ENCODE measurements at regions not wholly inside any gene's neighbourhood (a gene's known extent, or its start where the extent isn't known, plus 50 kb on each side); places are given as distances from the start of the nearest gene placed in this dataset.

DNA sequence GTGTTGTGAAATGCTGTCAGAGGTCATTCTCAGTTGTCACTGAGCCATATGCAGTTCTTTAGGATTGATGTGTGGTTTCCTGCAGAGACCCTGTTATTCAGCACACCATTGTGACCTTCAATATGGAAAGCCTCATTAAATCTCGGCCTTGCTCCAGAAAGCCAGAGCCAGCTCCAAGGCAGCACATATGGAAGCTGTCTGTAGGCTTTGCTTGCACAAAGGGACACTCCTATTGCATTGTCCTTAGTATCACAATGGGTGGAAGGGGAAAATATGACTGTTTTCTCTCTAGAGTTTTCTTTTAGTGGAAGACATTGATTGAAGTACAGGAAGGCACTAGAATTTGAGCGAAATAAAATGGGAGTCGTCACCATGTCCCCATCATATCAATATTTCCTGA lies 179.0 kb downstream of the CEP135 start:
- H3K27ac ChIP-seq (ENCODE audit: low read depth, low read length): no peak overlapping the region
- H3K4me1 ChIP-seq (ENCODE audit: control insufficient read depth in 1 of 2, insufficient read depth in 2 of 2, low read length in 2 of 2): peaks cover 5 to 17% of the 10 kb centered on the region in 2 experiments; a peak in 3 of 4 replicates
- POLR2A ChIA-PET: no interaction called here
- CTCF ChIA-PET: no interaction called here
- H2AFZ ChIP-seq (ENCODE audit: low read depth, low read length, poor library complexity, severe bottlenecking): no peak overlapping the region
- DNase-seq (ENCODE audit: low read depth, low spot score): no peak
- no peak overlapping the region for H3K9ac ChIP-seq (ENCODE audit: low read length)
- H3K4me2 ChIP-seq (ENCODE audit: low read length): no peak overlapping the region
- H3K36me3 ChIP-seq (ENCODE audit: control insufficient read depth in 1 of 2, insufficient read depth in 2 of 2, low read length in 2 of 2): no peaks in the 10 kb centered on the region
- no peaks in the 10 kb centered on the region for H3K79me2 ChIP-seq (ENCODE audit: insufficient read depth, low read length)
- no peak for ATAC-seq
- intact Hi-C loops (cut with micrococcal nuclease): loop anchor here (10.0 kb wide), 1 partner anchor 163 kb away; no protein-coding TSS in a partner anchor
- RAD21 ChIA-PET (ENCODE audit: low non-redundant PET in 1 of 2, low total read pairs in 2 of 2, uncharacterized antibody in 2 of 2, unreplicated experiment in 2 of 2): no interaction called here
- TF ChIP-seq, protein P1, sequence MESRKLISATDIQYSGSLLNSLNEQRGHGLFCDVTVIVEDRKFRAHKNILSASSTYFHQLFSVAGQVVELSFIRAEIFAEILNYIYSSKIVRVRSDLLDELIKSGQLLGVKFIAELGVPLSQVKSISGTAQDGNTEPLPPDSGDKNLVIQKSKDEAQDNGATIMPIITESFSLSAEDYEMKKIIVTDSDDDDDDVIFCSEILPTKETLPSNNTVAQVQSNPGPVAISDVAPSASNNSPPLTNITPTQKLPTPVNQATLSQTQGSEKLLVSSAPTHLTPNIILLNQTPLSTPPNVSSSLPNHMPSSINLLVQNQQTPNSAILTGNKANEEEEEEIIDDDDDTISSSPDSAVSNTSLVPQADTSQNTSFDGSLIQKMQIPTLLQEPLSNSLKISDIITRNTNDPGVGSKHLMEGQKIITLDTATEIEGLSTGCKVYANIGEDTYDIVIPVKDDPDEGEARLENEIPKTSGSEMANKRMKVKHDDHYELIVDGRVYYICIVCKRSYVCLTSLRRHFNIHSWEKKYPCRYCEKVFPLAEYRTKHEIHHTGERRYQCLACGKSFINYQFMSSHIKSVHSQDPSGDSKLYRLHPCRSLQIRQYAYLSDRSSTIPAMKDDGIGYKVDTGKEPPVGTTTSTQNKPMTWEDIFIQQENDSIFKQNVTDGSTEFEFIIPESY (IDR thresholded peaks at IDR 0.05; ENCODE audit: extremely low read depth, insufficient replicate concordance, low read length): no peak
- TF ChIP-seq EZH2phosphoT487 (IDR thresholded peaks at IDR 0.05; ENCODE audit: borderline replicate concordance) (no peak), ELF1 (IDR thresholded peaks at IDR 0.05; ENCODE audit: borderline replicate concordance, low read depth) (no peak), POLR2A (IDR thresholded peaks at IDR 0.05; ENCODE audit: borderline replicate concordance, extremely low read depth, insufficient read depth, insufficient read length) (no peak), SP1 (IDR thresholded peaks at IDR 0.05; ENCODE audit: low read depth) (no peak)
- TF ChIP-seq, protein P2, sequence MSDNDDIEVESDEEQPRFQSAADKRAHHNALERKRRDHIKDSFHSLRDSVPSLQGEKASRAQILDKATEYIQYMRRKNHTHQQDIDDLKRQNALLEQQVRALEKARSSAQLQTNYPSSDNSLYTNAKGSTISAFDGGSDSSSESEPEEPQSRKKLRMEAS (IDR thresholded peaks at IDR 0.05): no peak
- no peak overlapping the region for H3K4me3 ChIP-seq (replicated peaks in 1 of 2; ENCODE audit: low read depth in 1 of 2, low read length in 2 of 2)
- H3K27me3 ChIP-seq (ENCODE audit: insufficient read depth, low read length): no peaks in the 10 kb centered on the region
- no peaks in the 10 kb centered on the region for H4K20me1 ChIP-seq (ENCODE audit: insufficient read depth)
- H3K9me3 ChIP-seq (ENCODE audit: control insufficient read depth in 1 of 2, insufficient read depth in 1 of 2, low read depth in 1 of 2, low read length in 2 of 2): no peaks in the 10 kb centered on the region
- no peaks in the 10 kb centered on the region for H3K9me2 ChIP-seq (ENCODE audit: insufficient read depth)
- BruUV-seq (replicated peaks): no TSS peak

DNA sequence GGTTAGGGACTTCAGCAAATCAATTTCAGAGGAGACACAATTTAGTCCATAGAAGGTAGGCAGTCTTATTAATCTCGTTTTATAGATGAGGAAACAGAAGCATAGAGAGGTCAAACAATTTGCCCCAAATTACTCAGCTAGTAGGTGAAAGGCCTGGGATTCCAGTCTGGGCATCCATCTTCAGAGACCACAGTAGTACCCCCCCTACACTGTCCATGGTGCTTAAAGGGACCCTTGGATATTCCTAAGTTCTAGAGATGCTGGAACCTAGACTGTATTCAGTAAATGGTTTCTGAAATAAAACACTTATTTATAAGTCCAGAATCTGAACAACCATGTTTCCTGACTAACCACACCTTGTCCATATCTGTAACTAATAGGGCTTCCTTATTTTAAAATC lies 174.8 kb downstream of the CEP135 start:
- CTCF ChIA-PET: no interaction called here
- no peak overlapping the region for H3K9ac ChIP-seq (ENCODE audit: low read length)
- H3K9me2 ChIP-seq (ENCODE audit: insufficient read depth): no peaks in the 10 kb centered on the region
- BruUV-seq (replicated peaks): no TSS peak
- H3K9me3 ChIP-seq (ENCODE audit: control insufficient read depth in 1 of 2, insufficient read depth in 1 of 2, low read depth in 1 of 2, low read length in 2 of 2): no peaks in the 10 kb centered on the region
- intact Hi-C loops (cut with micrococcal nuclease): loop anchor here (10.0 kb wide), 1 partner anchor 159 kb away; no protein-coding TSS in a partner anchor
- no peaks in the 10 kb centered on the region for H3K36me3 ChIP-seq (ENCODE audit: control insufficient read depth in 1 of 2, insufficient read depth in 2 of 2, low read length in 2 of 2)
- H3K4me2 ChIP-seq (ENCODE audit: low read length): no peak overlapping the region
- no peaks in the 10 kb centered on the region for H3K4me1 ChIP-seq (ENCODE audit: control insufficient read depth in 1 of 2, insufficient read depth in 2 of 2, low read length in 2 of 2)
- POLR2A ChIA-PET: no interaction called here
- H4K20me1 ChIP-seq (ENCODE audit: insufficient read depth): no peaks in the 10 kb centered on the region
- no peak overlapping the region for H3K4me3 ChIP-seq (replicated peaks in 1 of 2; ENCODE audit: low read depth in 1 of 2, low read length in 2 of 2)
- TF ChIP-seq SIN3A (IDR thresholded peaks at IDR 0.05; ENCODE audit: low read depth): no peak
- no peak for TF ChIP-seq SRF (IDR thresholded peaks at IDR 0.05; ENCODE audit: low read depth)
- TF ChIP-seq, protein P3, sequence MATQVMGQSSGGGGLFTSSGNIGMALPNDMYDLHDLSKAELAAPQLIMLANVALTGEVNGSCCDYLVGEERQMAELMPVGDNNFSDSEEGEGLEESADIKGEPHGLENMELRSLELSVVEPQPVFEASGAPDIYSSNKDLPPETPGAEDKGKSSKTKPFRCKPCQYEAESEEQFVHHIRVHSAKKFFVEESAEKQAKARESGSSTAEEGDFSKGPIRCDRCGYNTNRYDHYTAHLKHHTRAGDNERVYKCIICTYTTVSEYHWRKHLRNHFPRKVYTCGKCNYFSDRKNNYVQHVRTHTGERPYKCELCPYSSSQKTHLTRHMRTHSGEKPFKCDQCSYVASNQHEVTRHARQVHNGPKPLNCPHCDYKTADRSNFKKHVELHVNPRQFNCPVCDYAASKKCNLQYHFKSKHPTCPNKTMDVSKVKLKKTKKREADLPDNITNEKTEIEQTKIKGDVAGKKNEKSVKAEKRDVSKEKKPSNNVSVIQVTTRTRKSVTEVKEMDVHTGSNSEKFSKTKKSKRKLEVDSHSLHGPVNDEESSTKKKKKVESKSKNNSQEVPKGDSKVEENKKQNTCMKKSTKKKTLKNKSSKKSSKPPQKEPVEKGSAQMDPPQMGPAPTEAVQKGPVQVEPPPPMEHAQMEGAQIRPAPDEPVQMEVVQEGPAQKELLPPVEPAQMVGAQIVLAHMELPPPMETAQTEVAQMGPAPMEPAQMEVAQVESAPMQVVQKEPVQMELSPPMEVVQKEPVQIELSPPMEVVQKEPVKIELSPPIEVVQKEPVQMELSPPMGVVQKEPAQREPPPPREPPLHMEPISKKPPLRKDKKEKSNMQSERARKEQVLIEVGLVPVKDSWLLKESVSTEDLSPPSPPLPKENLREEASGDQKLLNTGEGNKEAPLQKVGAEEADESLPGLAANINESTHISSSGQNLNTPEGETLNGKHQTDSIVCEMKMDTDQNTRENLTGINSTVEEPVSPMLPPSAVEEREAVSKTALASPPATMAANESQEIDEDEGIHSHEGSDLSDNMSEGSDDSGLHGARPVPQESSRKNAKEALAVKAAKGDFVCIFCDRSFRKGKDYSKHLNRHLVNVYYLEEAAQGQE (IDR thresholded peaks at IDR 0.05; ENCODE audit: low read depth): peak; percentile 27; the same call in 1 of the 2 replicates
- no peak for TF ChIP-seq TCF7L2 (IDR thresholded peaks at IDR 0.05; ENCODE audit: borderline replicate concordance, extremely low read depth, insufficient read depth, insufficient read length)
- H2AFZ ChIP-seq (ENCODE audit: low read depth, low read length, poor library complexity, severe bottlenecking): no peak overlapping the region
- H3K79me2 ChIP-seq (ENCODE audit: insufficient read depth, low read length): no peaks in the 10 kb centered on the region
- no peak for DNase-seq (ENCODE audit: low read depth, low spot score)
- no peak overlapping the region for H3K27ac ChIP-seq (ENCODE audit: low read depth, low read length)
- RAD21 ChIA-PET (ENCODE audit: low non-redundant PET in 1 of 2, low total read pairs in 2 of 2, uncharacterized antibody in 2 of 2, unreplicated experiment in 2 of 2): no interaction called here
- ATAC-seq: no peak
- no peaks in the 10 kb centered on the region for H3K27me3 ChIP-seq (ENCODE audit: insufficient read depth, low read length)

All from HCT116 (cell line).